ENCODE measurements at regions not wholly inside any gene's neighbourhood (a gene's known extent, or its start where the extent isn't known, plus 50 kb on each side); places are given as distances from the start of the nearest gene placed in this dataset.

- no peak for DNase-seq
Measured at GRCh38 chr2:217722883-217723472, 279.8 kb downstream of the TNS1 start.

DNA sequence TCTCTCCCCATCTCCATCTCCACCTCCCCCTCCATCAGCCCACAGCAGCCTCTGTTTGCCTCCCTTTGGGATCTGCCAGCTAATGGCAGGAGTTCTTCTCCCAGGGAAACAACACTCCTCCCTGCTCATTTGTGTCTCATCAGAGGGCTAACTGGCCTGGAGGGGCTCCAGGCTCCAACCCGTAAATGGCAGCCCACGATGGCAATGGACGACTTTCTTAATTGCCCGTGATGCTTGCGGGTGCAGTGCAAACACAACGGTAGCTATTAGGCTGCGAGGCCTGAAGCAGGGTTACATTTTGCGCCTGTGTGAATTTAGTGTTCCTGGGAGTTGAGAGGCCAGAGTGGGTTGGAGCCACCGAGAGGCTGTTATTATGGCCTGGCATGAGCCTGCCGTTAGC is 285.1 kb downstream of the TNS1 start:
- DNase-seq, result peak in 2 of 56 donors; percentile 26 to 29

- no peak for DNase-seq
Measured at GRCh38 chr2:217715484-217715883, 287.3 kb downstream of the TNS1 start.

DNA sequence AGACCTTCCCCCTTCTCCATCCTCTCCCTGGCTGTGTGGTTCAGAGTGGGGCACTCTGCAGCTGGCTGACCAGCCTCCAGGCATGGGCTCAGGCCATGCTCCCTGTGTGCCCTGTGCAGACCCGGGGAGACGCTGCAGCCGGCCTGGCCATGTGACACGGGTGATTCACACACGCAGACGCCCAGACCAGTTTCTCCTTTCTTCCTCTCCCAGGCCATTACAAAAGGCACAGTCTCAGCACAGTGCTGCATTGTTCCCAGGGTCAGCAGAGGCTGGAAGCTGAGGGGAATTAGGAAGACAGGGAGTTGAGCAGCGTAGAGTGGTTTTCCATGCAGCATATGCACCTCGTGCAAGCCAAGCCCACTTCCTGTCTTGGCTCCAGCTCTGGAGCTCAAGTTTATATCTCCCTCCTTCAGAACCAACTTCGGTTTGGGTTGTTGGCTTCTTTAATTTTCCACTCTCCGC is 288.5 kb downstream of the TNS1 start:
- peak in 55 of 56 donors; percentile 36 to 96 (median 87) for DNase-seq

- peak; percentile 16 to 88 (median 67) for DNase-seq
Measured at GRCh38 chr2:217713395-217714286, 289.2 kb downstream of the TNS1 start.

DNA sequence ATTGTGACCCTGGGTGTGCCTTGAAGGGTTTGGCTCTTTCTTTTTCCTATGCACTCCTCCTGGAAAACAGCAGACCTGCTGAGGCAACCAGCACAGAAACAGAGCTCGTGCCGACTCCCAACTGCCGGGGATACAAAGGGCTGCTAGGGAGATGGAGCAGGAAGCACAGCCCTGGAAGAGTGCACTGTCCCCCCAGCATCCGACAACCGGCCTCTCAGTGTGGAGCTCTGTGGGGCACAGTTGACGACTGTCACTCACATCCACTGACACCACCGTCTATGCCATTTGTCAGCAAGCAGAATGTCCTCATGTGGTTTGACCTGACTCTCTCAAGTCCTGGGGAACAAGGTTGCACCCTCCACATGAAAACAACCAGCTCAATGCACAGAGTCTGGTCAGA is 290.4 kb downstream of the TNS1 start:
- DNase-seq, result no peak

DNA sequence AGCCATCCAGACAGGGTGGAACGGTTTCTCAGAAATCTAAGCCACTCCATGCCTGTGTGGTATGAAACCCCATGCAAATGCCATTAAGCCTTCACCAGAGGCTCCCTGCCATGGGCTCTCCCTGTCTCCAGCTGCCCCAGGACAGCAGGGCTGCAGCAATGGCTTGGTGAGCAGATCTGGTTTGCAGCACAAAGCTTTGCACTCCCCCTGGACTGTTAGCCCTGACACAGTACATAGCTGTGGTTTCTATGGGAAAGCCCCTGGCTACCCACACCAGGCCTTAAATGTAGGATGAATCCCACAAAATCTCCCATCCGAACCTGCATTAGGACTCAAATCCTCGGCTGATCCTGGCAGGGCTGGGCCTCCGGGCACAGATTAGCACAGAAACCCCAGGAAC is 291.6 kb downstream of the TNS1 start:
- no peak for DNase-seq

DNA sequence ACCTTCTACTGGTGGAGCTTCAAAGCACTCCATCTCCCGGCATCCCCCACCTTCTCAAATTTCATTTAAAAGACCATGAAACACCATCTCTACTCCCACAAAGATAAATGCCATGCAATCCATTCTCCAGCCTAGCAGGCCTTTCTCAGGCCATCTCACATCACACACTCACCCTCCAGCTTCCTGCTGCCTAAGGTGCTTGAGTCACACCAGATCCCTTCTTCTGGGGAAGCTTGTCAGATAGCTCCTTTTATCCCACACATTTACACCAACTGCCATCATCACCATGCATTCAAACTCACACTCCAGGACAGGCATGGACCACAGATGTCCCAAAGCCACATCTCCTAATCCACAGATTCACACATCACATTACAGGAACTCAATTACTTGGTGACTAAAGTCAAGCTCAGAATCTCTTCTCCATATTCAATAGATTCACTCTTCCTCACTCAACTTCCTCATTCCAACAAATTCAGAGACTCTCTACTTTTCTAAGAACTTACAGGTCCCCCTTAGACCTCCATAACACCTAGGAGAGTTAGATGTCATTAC is 292.5 kb downstream of the TNS1 start:
- no peak for DNase-seq

GRCh38 chr2:217709478-217710210 is 293.2 kb downstream of the TNS1 start:
- DNase-seq, result no peak

GRCh38 chr2:217707131-217707611 is 295.6 kb downstream of the TNS1 start:
- no peak for DNase-seq

- DNase-seq, result no peak
Measured at GRCh38 chr2:217706513-217706912, 296.3 kb downstream of the TNS1 start.

DNA sequence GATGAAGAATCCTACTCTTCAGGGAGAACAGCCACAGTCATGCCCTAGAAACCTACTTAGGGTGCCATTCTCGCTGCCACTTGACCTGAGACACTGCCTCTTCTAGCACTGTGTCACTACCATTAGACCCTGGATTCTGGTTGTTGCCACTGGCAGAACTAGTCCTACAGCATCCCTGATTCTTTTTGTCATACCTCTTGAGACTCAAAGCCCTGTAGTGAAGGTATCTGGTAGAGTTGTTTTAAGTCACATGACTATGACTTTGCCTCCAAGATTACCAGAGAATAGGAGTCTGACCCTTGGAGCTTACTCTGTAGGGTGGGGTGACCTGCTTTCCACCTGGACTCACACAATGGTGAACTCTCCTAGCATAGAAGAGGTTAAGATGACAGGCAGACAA is 296.7 kb downstream of the TNS1 start:
- no peak for DNase-seq

DNA sequence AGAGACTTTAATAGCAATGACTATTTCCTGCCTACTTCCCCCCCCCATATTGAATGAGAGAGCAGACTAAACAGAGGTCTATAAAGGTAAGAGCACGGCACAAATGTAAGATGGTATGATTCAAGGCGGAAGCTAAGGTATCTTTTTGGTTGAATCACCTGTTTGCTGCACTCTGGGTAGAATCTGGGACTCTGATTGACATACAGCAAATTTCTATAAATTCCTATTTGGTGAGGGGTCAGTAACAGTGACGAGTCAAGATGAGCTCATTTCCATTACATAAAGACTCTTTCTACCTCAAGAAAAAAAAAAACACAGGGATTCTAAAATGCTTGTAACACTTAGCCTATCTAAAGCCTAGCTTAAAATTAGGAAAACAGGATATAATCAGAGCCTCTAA is 297.3 kb downstream of the TNS1 start:
- DNase-seq, result no peak

GRCh38 chr2:217703999-217704398 is 298.8 kb downstream of the TNS1 start:
- no peak for DNase-seq

DNA sequence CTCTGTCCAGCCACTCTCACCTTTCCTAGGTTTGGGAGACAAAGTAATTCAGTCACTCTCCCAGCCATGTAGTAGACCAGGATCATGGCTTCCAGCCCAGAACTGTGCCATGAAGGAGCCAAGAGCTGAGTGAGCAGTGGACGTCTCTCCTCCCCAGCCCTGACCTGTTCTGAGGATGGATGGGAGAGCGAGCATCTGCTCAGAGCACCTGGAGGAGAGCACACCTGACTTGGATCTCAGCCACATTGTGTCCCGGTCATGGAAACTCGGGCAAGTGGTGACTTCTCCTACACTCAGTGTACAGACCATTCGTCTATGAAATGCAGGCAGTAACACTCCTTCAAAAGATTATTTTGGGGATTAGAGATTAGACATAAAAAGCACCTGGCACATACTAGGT is 299.7 kb downstream of the TNS1 start:
- DNase-seq, result no peak

DNA sequence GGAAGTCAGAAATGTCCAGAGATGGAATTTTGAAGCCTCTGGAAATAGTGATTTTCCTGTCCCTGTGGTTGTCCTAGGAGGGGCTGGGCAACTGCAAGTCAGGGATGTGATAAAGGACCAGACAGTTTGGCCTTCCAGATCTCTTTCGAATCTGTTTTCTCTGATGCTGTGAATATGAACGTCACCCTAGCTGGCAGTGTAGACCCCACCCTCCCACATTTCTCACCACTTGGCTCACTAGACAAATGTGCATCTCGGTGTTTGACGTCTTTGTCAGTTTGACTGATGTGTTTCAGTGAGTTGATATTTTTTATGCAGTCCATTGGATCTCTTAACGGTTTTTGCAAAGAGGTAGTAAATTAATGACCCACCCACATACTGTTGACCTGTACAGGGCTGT is 301.2 kb downstream of the TNS1 start:
- DNase-seq, result no peak

DNA sequence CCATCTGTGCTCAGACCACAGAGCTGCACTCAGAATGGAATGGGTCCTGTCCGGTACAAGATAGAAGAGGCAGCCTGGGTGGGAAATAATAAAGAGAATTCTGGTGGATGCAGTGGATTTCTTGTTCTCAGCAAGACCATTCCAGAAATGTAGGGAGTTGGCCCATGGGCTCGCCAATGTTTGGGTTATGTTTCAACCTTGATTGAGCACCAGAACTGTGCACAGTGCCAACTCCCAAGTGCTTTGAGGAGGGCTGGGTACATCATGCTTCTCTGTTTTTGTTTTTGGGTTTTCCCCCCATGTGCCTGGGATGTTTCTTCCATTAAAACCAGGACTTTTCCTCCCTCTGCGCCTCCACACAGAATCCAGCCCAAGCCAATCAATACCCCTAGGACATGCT is 304.1 kb downstream of the TNS1 start:
- DNase-seq, result no peak

DNA sequence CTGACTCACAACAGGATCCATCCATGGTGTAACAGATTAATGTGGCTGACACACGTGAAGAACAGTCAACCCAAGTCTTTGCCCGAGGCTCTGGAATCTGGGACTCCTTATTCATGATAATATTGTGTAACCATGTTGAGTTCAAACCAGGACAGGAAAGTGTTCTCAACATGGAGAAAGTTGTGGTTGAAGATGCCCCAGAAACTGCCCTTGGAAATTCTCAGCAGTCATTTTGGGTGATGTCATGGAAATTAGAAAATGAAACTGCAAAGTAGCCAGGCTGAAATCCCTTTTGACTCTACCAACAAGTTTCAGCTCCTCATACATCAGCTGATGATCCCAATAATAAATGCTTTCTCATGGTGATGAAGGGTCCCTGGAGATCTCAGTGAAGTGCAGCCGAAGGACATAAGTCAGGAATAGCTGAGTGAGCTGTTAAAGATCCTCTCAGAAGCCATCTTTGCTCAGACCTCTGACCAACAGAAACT is 307.7 kb downstream of the TNS1 start:
- no peak for DNase-seq

- no peak for DNase-seq
Measured at GRCh38 chr2:217694291-217694690, 308.5 kb downstream of the TNS1 start.

DNA sequence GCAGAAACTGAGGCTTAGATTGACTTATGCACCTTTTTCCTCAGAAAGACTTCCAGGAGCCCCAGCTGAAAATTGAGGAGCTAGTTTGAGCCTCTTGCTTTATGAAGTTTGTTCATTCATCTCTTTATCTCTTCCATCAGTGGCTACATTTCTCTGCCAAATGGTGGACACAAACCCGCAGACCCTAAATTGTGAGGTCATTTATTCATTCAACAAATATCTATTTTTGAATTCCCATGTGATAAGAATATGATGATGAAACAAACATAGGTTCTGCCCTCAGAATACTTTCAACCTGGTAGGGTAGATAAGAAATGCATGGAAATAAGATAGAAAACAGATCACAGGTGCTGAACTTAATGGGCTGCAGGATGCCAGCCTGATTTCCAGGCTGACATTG is 309.4 kb downstream of the TNS1 start:
- DNase-seq, result no peak

- DNase-seq, result no peak
Measured at GRCh38 chr2:217691920-217692666, 310.7 kb downstream of the TNS1 start.
